ENCODE measurements at regions not wholly inside any gene's neighbourhood (a gene's known extent, or its start where the extent isn't known, plus 50 kb on each side); places are given as distances from the start of the nearest gene placed in this dataset.

- Histone ChIP-seq H3K36me3 (no peaks in the 10 kb centered on the region), H3K27ac (no peak overlapping the region), H3K4me1 (no peaks in the 10 kb centered on the region), H3K9me3 (peaks cover 0 to 31% (median 5%) of the 10 kb centered on the region in 11 donors), H3K4me3 (no peak overlapping the region), H3K27me3 (no peaks in the 10 kb centered on the region)
- ATAC-seq: no peak
- TF ChIP-seq CTCF (IDR thresholded peaks at IDR 0.05): no peak
- intact Hi-C loops (cut with DNase I): no loop called here
- DNase-seq: no peak
These were observed 416.6 kb downstream of the KIF2B start for GRCh38 chr17:54239291-54239690.

GRCh38 chr17:54255696-54256095, 433.0 kb downstream of the KIF2B start:
- Histone ChIP-seq H3K4me1 (no peaks in the 10 kb centered on the region), H3K9me3 (peaks cover 0 to 11% (median 0%) of the 10 kb centered on the region in 11 donors), H3K4me3 (no peak overlapping the region), H3K27ac (no peak overlapping the region), H3K36me3 (no peaks in the 10 kb centered on the region), H3K27me3 (no peaks in the 10 kb centered on the region)
- TF ChIP-seq CTCF (IDR thresholded peaks at IDR 0.05): no peak
- 80 to 85% methylated on average over 3 of the region's 3 CpGs for WGBS, 2 donors
- intact Hi-C loops (cut with DNase I): no loop called here
- DNase-seq (no peak), ATAC-seq (no peak)

- TF ChIP-seq CTCF (IDR thresholded peaks at IDR 0.05): no peak
- WGBS, 2 donors: 28 to 35% methylated on average over 4 of the region's 4 CpGs
- Histone ChIP-seq H3K4me3 (no peak overlapping the region), H3K9me3 (peaks cover 0 to 11% (median 0%) of the 10 kb centered on the region in 11 donors), H3K4me1 (no peaks in the 10 kb centered on the region), H3K27ac (no peak overlapping the region), H3K27me3 (no peaks in the 10 kb centered on the region), H3K36me3 (no peaks in the 10 kb centered on the region)
- intact Hi-C loops (cut with DNase I): no loop called here
- no peak for ATAC-seq
- DNase-seq: no peak
These were observed 433.7 kb downstream of the KIF2B start for GRCh38 chr17:54256401-54256929.

- Histone ChIP-seq H3K36me3 (no peaks in the 10 kb centered on the region), H3K27me3 (no peaks in the 10 kb centered on the region), H3K4me1 (no peaks in the 10 kb centered on the region), H3K4me3 (no peak overlapping the region), H3K9me3 (peaks cover 0 to 18% (median 0%) of the 10 kb centered on the region in 11 donors), H3K27ac (no peak overlapping the region)
- intact Hi-C loops (cut with DNase I): no loop called here
- DNase-seq: no peak
- 27 to 37% methylated on average over 2 of the region's 2 CpGs for WGBS, 2 donors
- ATAC-seq: no peak
- TF ChIP-seq CTCF (IDR thresholded peaks at IDR 0.05): no peak
These were observed 434.7 kb downstream of the KIF2B start for GRCh38 chr17:54257440-54257839.

All from heart right ventricle (tissue), 16 donors.